ENCODE measurements at regions not wholly inside any gene's neighbourhood (a gene's known extent, or its start where the extent isn't known, plus 50 kb on each side); places are given as distances from the start of the nearest gene placed in this dataset.

DNA sequence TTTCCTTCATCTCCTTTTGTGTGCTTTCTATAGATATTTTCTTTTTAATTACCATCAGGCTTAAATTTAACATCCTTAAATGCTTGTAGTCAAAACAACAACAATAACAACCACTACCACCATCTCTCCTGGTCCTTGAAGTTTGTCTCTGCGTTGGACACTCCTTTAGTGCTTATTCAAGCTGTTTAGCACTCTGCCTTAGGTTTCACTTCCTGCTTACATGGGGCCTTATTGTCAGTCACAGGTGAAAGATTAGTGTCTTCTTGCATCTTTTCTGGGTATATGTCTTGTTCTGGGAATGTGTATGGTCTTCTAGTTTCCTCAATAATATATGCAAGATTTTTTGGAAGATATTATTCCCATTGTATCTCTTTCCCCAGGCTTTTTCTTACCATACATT lies 240.1 kb upstream of the NXPH2 start:
- Histone ChIP-seq H3K27me3 (no peaks in the 10 kb centered on the region), H3K9me3 (peaks cover 0 to 4% of the 10 kb centered on the region in 2 donors), H3K4me1 (no peaks in the 10 kb centered on the region), H3K36me3 (no peaks in the 10 kb centered on the region), H3K27ac (no peak overlapping the region), H3K4me3 (no peak overlapping the region)
- in situ Hi-C loops (cut with MboI; ENCODE audit: low pct_ligation_motif_present in 1 of 4, low pct_unique_long_range_greater_than_20kb in 1 of 4, low sequenced_read_pairs in 3 of 4) = no loop called here
- TF ChIP-seq POLR2AphosphoS5 (IDR thresholded peaks at IDR 0.05) = no peak
- TF ChIP-seq POLR2A (IDR thresholded peaks at IDR 0.05) = no peak
- no peak for TF ChIP-seq EP300 (IDR thresholded peaks at IDR 0.05; ENCODE audit: low read depth)
- TF ChIP-seq, protein P1, sequence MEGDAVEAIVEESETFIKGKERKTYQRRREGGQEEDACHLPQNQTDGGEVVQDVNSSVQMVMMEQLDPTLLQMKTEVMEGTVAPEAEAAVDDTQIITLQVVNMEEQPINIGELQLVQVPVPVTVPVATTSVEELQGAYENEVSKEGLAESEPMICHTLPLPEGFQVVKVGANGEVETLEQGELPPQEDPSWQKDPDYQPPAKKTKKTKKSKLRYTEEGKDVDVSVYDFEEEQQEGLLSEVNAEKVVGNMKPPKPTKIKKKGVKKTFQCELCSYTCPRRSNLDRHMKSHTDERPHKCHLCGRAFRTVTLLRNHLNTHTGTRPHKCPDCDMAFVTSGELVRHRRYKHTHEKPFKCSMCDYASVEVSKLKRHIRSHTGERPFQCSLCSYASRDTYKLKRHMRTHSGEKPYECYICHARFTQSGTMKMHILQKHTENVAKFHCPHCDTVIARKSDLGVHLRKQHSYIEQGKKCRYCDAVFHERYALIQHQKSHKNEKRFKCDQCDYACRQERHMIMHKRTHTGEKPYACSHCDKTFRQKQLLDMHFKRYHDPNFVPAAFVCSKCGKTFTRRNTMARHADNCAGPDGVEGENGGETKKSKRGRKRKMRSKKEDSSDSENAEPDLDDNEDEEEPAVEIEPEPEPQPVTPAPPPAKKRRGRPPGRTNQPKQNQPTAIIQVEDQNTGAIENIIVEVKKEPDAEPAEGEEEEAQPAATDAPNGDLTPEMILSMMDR (IDR thresholded peaks at IDR 0.05) = no peak
- DNase-seq = no peak
- intact Hi-C loops (cut with DNase I; ENCODE audit: low total_unique reads) = no loop called here
- 67 to 69% methylated on average over 1 of the region's 1 CpG for WGBS, 2 donors (ENCODE audit: low coverage in 1 of 2)

DNA sequence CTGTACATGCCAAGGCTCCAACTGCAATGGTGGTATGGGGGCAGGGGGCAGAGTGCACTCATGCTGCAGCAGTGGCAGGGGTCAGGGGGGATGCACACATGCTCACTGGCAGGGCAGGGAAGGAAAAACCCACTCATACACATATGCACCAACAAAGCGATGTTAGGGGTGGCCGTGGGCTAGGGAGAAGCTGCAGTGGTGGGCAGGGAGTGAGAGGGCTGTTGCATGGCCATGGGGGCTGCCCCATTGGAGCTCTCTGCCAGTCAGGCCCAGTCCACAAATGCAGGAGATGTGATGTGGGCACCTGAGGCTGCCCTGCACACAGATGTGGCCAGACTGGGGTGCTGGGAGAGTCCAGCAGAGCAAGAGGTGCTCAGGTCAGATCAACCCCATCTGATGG lies 238.1 kb upstream of the NXPH2 start:
- peaks cover 0 to 4% of the 10 kb centered on the region in 2 donors for H3K9me3 ChIP-seq
- 89% methylated on average over 2 of the region's 2 CpGs; no CpG with 5 or more reads in 1 of the 2 donors for WGBS, 2 donors (ENCODE audit: low coverage in 1 of 2)
- H3K4me3 ChIP-seq = no peak overlapping the region
- TF ChIP-seq, protein P1 (IDR thresholded peaks at IDR 0.05) = no peak
- TF ChIP-seq POLR2AphosphoS5 (IDR thresholded peaks at IDR 0.05) (no peak), POLR2A (IDR thresholded peaks at IDR 0.05) (no peak)
- H3K36me3 ChIP-seq = no peaks in the 10 kb centered on the region
- no peak overlapping the region for H3K27ac ChIP-seq
- in situ Hi-C loops (cut with MboI; ENCODE audit: low pct_ligation_motif_present in 1 of 4, low pct_unique_long_range_greater_than_20kb in 1 of 4, low sequenced_read_pairs in 3 of 4) (no loop called here), intact Hi-C loops (cut with DNase I; ENCODE audit: low total_unique reads) (no loop called here)
- no peaks in the 10 kb centered on the region for H3K4me1 ChIP-seq
- no peak for DNase-seq
- H3K27me3 ChIP-seq = no peaks in the 10 kb centered on the region

DNA sequence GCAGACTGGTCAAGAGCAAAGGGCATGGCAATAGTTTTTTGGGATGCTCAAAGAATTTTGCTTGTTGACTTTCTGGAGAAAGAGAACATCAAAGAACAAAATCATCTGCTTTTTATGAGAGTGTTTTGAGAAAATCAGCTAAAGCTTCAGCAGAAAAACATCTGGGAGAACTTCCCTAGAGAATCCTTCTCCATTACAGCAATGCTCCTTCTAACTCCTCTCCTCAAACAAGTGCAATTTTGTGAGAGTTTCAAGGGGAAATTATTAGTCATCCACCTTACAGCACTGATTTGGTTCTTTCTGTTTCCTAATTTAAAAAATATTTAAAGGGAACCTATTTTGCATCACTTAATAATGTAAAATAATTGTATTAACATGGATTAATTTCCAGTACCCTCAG lies 226.9 kb upstream of the NXPH2 start:
- Histone ChIP-seq H3K9me3 (no peaks in the 10 kb centered on the region), H3K4me3 (no peak overlapping the region), H3K27ac (no peak overlapping the region), H3K36me3 (no peaks in the 10 kb centered on the region), H3K4me1 (no peaks in the 10 kb centered on the region), H3K27me3 (no peaks in the 10 kb centered on the region)
- intact Hi-C loops (cut with DNase I; ENCODE audit: low total_unique reads) = no loop called here
- DNase-seq = no peak
- in situ Hi-C loops (cut with MboI; ENCODE audit: low pct_ligation_motif_present in 1 of 4, low pct_unique_long_range_greater_than_20kb in 1 of 4, low sequenced_read_pairs in 3 of 4) = no loop called here
- TF ChIP-seq POLR2A (IDR thresholded peaks at IDR 0.05) = no peak
- TF ChIP-seq, protein P1 (IDR thresholded peaks at IDR 0.05) = no peak
- TF ChIP-seq EP300 (IDR thresholded peaks at IDR 0.05; ENCODE audit: low read depth) = no peak
- no peak for TF ChIP-seq POLR2AphosphoS5 (IDR thresholded peaks at IDR 0.05)

DNA sequence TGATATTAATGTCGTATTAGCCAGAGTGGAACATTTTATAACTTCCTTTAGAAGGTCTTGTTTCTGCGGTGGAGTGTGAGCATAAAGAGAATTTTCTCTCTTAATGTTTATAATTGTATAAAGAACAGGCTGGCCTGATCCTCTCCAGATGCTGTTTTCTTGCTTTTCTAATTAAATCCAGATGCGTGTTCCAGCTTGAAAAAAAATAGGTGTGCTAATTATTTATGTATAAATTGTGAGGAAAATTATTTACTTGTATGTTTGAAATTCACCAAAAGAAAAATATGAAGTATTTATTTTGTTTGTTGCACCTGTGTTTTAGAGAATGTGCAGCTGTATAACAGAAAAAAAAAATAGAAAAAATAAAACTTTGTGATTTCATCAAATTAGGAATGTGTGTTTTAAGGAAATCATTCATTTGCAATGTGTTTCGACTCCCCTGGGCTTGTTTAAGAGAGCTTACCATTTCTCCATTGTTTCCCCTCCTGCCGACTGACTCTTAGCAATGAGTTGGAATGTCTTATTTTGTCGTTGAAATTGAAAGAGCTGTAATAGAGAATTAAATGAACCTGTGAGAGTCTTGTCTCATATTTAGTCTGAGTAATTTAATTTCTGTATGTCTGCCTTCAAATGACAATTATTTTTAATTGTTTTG lies 220.1 kb upstream of the NXPH2 start:
- Histone ChIP-seq H3K27me3 (no peaks in the 10 kb centered on the region), H3K4me3 (no peak overlapping the region), H3K36me3 (no peaks in the 10 kb centered on the region), H3K4me1 (no peaks in the 10 kb centered on the region), H3K27ac (no peak overlapping the region), H3K9me3 (no peaks in the 10 kb centered on the region)
- in situ Hi-C loops (cut with MboI; ENCODE audit: low pct_ligation_motif_present in 1 of 4, low pct_unique_long_range_greater_than_20kb in 1 of 4, low sequenced_read_pairs in 3 of 4) = no loop called here
- intact Hi-C loops (cut with DNase I; ENCODE audit: low total_unique reads) = no loop called here
- no peak for DNase-seq
- TF ChIP-seq POLR2AphosphoS5 (IDR thresholded peaks at IDR 0.05) (no peak), EP300 (IDR thresholded peaks at IDR 0.05; ENCODE audit: low read depth) (no peak), POLR2A (IDR thresholded peaks at IDR 0.05) (no peak)
- TF ChIP-seq, protein P1 (IDR thresholded peaks at IDR 0.05) = no peak
- WGBS, 2 donors (ENCODE audit: low coverage in 1 of 2) = 55 to 57% methylated on average over 6 of the region's 6 CpGs
